ENCODE measurements at regions not wholly inside any gene's neighbourhood (a gene's known extent, or its start where the extent isn't known, plus 50 kb on each side); places are given as distances from the start of the nearest gene placed in this dataset.

GRCh38 chr6:4336778-4337442, 201.5 kb upstream of the ECI2 start (continued):
- TF ChIP-seq NCOR1 (IDR thresholded peaks at IDR 0.05) (peak; percentile 54), CAMTA2 (CRISPR knock-in tag; conservative IDR thresholded peaks at IDR 0.05) (no peak), STAT5A (IDR thresholded peaks at IDR 0.05; ENCODE audit: borderline replicate concordance, low read length) (no peak), HDAC3 (IDR thresholded peaks at IDR 0.05; ENCODE audit: borderline replicate concordance, partially characterized antibody) (peak; percentile 56), ATF7 (IDR thresholded peaks at IDR 0.05) (peak; percentile 74; the same call in 1 of the 2 replicates), NR2C1 (IDR thresholded peaks at IDR 0.05) (peak; percentile 55), NR2C1 (tag; IDR thresholded peaks at IDR 0.05) (peak; percentile 88), PML (IDR thresholded peaks at IDR 0.05; ENCODE audit: low read length) (no peak), POLR2A (conservative IDR thresholded peaks at IDR 0.05) (no peak), TCF7 (IDR thresholded peaks at IDR 0.05; ENCODE audit: borderline replicate concordance) (peak; percentile 35; the same call in 1 of the 2 replicates), MAFF (IDR thresholded peaks at IDR 0.05; ENCODE audit: low read length) (peak; percentile 93), FOS (IDR thresholded peaks at IDR 0.05; ENCODE audit: extremely low read depth, insufficient read length) (peak; percentile 27), NEUROD1 (IDR thresholded peaks at IDR 0.05; ENCODE audit: borderline replicate concordance, low read depth, low read length, partially characterized antibody) (peak; percentile 13), ZBTB8A (IDR thresholded peaks at IDR 0.05; ENCODE audit: partially characterized antibody) (peak; percentile 48), TCF3 (CRISPR knock-in tag; IDR thresholded peaks at IDR 0.05) (peak; percentile 50), ZNF316 (IDR thresholded peaks at IDR 0.05) (peak; percentile 98), ARID1B (IDR thresholded peaks at IDR 0.05) (peak; percentile 75; the same call in 1 of the 2 replicates), LCOR (CRISPR knock-in tag; IDR thresholded peaks at IDR 0.05) (peak; percentile 51; the same call in 1 of the 2 replicates), BCL6 (CRISPR knock-in tag; IDR thresholded peaks at IDR 0.05) (no peak), TEAD1 (CRISPR knock-in tag; IDR thresholded peaks at IDR 0.05) (peak; percentile 60 to 68; a peak in 3 of 4 replicates), FOSL1 (tag; conservative IDR thresholded peaks at IDR 0.05) (peak; percentile 90), CBFA2T2 (conservative IDR thresholded peaks at IDR 0.05) (peak; percentile 47; the same call in 1 of the 2 replicates), SRF (CRISPR knock-in tag; IDR thresholded peaks at IDR 0.05) (peak in 1 of 2 experiments; percentile 67; a peak in 2 of 4 replicates), ZNF175 (CRISPR knock-in tag; IDR thresholded peaks at IDR 0.05; ENCODE audit: low read depth) (0 out of 2 replicates have a peak, but pooled peaks have one; percentile 34), E4F1 (CRISPR knock-in tag; IDR thresholded peaks at IDR 0.05; ENCODE audit: borderline replicate concordance) (no peak), GABPB1 (CRISPR knock-in tag; IDR thresholded peaks at IDR 0.05) (0 out of 2 replicates have a peak, but pooled peaks have one; percentile 13), HDGF (IDR thresholded peaks at IDR 0.05) (0 out of 2 replicates have a peak, but pooled peaks have one; percentile 32), FOXJ2 (tag; IDR thresholded peaks at IDR 0.05) (peak; percentile 71), EP300 (IDR thresholded peaks at IDR 0.05; ENCODE audit: low read length) (peak; percentile 45)
- TF ChIP-seq, protein P1, sequence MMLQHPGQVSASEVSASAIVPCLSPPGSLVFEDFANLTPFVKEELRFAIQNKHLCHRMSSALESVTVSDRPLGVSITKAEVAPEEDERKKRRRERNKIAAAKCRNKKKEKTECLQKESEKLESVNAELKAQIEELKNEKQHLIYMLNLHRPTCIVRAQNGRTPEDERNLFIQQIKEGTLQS (IDR thresholded peaks at IDR 0.05), result peak; percentile 91
- TF ChIP-seq, protein P1 (CRISPR knock-in tag; conservative IDR thresholded peaks at IDR 0.05), result no peak

Data from K562 (cell line).